ENCODE measurements at regions not wholly inside any gene's neighbourhood (a gene's known extent, or its start where the extent isn't known, plus 50 kb on each side); places are given as distances from the start of the nearest gene placed in this dataset.

- TF ChIP-seq CTCF (IDR thresholded peaks at IDR 0.05; ENCODE audit: extremely low read depth, low read depth, low read length), result no peak
- H3K4me1 ChIP-seq (ENCODE audit: insufficient read depth, low read length), result no peaks in the 10 kb centered on the region
- H3K4me2 ChIP-seq (ENCODE audit: insufficient read depth, low read length), result no peak overlapping the region
- H3K9me3 ChIP-seq (ENCODE audit: low read depth, low read length), result no peaks in the 10 kb centered on the region
- no peaks in the 10 kb centered on the region for H4K20me1 ChIP-seq (ENCODE audit: insufficient read depth, low read length)
- H3K27me3 ChIP-seq (ENCODE audit: insufficient read depth, low read length), result no peaks in the 10 kb centered on the region
- no peaks in the 10 kb centered on the region for H3K79me2 ChIP-seq (ENCODE audit: insufficient read depth, low read length)
- H3K27ac ChIP-seq (ENCODE audit: low read depth, low read length), result no peak overlapping the region
- H3K36me3 ChIP-seq (ENCODE audit: insufficient read depth, low read length), result no peaks in the 10 kb centered on the region
- H2AFZ ChIP-seq (ENCODE audit: low read length), result no peak overlapping the region
- no peak overlapping the region for H3K4me3 ChIP-seq (ENCODE audit: insufficient read depth, low read length)
- no peak for DNase-seq (ENCODE audit: insufficient read length, low spot score, missing footprints)
These were observed 938.7 kb downstream of the TTLL7 start for GRCh38 chr1:83060221-83060620.

- no peaks in the 10 kb centered on the region for H3K4me1 ChIP-seq (ENCODE audit: insufficient read depth, low read length)
- no peak overlapping the region for H3K4me3 ChIP-seq (ENCODE audit: insufficient read depth, low read length)
- H3K9me3 ChIP-seq (ENCODE audit: low read depth, low read length), result no peaks in the 10 kb centered on the region
- no peaks in the 10 kb centered on the region for H3K27me3 ChIP-seq (ENCODE audit: insufficient read depth, low read length)
- no peak for DNase-seq (ENCODE audit: insufficient read length, low spot score, missing footprints)
- no peak for TF ChIP-seq CTCF (IDR thresholded peaks at IDR 0.05; ENCODE audit: extremely low read depth, low read depth, low read length)
- no peaks in the 10 kb centered on the region for H3K79me2 ChIP-seq (ENCODE audit: insufficient read depth, low read length)
- no peak overlapping the region for H2AFZ ChIP-seq (ENCODE audit: low read length)
- H3K36me3 ChIP-seq (ENCODE audit: insufficient read depth, low read length), result no peaks in the 10 kb centered on the region
- no peak overlapping the region for H3K27ac ChIP-seq (ENCODE audit: low read depth, low read length)
- no peak overlapping the region for H3K4me2 ChIP-seq (ENCODE audit: insufficient read depth, low read length)
- no peaks in the 10 kb centered on the region for H4K20me1 ChIP-seq (ENCODE audit: insufficient read depth, low read length)
These were observed 940.6 kb downstream of the TTLL7 start for GRCh38 chr1:83058327-83058726.

GRCh38 chr1:83055391-83056170, 943.4 kb downstream of the TTLL7 start:
- Histone ChIP-seq H3K4me2 (ENCODE audit: insufficient read depth, low read length) (no peak overlapping the region), H4K20me1 (ENCODE audit: insufficient read depth, low read length) (no peaks in the 10 kb centered on the region), H3K27me3 (ENCODE audit: insufficient read depth, low read length) (no peaks in the 10 kb centered on the region), H3K9me3 (ENCODE audit: low read depth, low read length) (no peaks in the 10 kb centered on the region), H3K36me3 (ENCODE audit: insufficient read depth, low read length) (no peaks in the 10 kb centered on the region), H3K4me3 (ENCODE audit: insufficient read depth, low read length) (no peak overlapping the region), H2AFZ (ENCODE audit: low read length) (no peak overlapping the region), H3K27ac (ENCODE audit: low read depth, low read length) (no peak overlapping the region), H3K79me2 (ENCODE audit: insufficient read depth, low read length) (no peaks in the 10 kb centered on the region), H3K4me1 (ENCODE audit: insufficient read depth, low read length) (no peaks in the 10 kb centered on the region)
- no peak for DNase-seq (ENCODE audit: insufficient read length, low spot score, missing footprints)
- TF ChIP-seq CTCF (IDR thresholded peaks at IDR 0.05; ENCODE audit: extremely low read depth, low read depth, low read length), result no peak

- no peaks in the 10 kb centered on the region for H3K4me1 ChIP-seq (ENCODE audit: insufficient read depth, low read length)
- DNase-seq (ENCODE audit: insufficient read length, low spot score, missing footprints), result no peak
- no peak overlapping the region for H3K4me3 ChIP-seq (ENCODE audit: insufficient read depth, low read length)
- H3K4me2 ChIP-seq (ENCODE audit: insufficient read depth, low read length), result no peak overlapping the region
- H2AFZ ChIP-seq (ENCODE audit: low read length), result no peak overlapping the region
- no peaks in the 10 kb centered on the region for H3K9me3 ChIP-seq (ENCODE audit: low read depth, low read length)
- H3K27me3 ChIP-seq (ENCODE audit: insufficient read depth, low read length), result no peaks in the 10 kb centered on the region
- no peak overlapping the region for H3K27ac ChIP-seq (ENCODE audit: low read depth, low read length)
- H4K20me1 ChIP-seq (ENCODE audit: insufficient read depth, low read length), result no peaks in the 10 kb centered on the region
- no peaks in the 10 kb centered on the region for H3K79me2 ChIP-seq (ENCODE audit: insufficient read depth, low read length)
- H3K36me3 ChIP-seq (ENCODE audit: insufficient read depth, low read length), result no peaks in the 10 kb centered on the region
- TF ChIP-seq CTCF (IDR thresholded peaks at IDR 0.05; ENCODE audit: extremely low read depth, low read depth, low read length), result no peak
These were observed 945.5 kb downstream of the TTLL7 start for GRCh38 chr1:83053446-83053845.
